ENCODE measurements at regions not wholly inside any gene's neighbourhood (a gene's known extent, or its start where the extent isn't known, plus 50 kb on each side); places are given as distances from the start of the nearest gene placed in this dataset.
"Not testable (repeated sequence)": the region's sequence is repeated elsewhere in the genome, so short reads cannot be mapped to it uniquely, and the experiment has no call there.

GRCh38 chr18:1785980-1786379, 785.3 kb downstream of the METTL4 start:
- not testable (repeated sequence) for TF ChIP-seq CTCF (IDR thresholded peaks at IDR 0.05); ATF3 (CRISPR knock-in tag; conservative IDR thresholded peaks at IDR 0.05); IRF1 (CRISPR knock-in tag; IDR thresholded peaks at IDR 0.05); MXD4 (CRISPR knock-in tag; IDR thresholded peaks at IDR 0.05; ENCODE audit: borderline replicate concordance); USF1 (CRISPR knock-in tag; IDR thresholded peaks at IDR 0.05); E2F4 (CRISPR knock-in tag; IDR thresholded peaks at IDR 0.05; ENCODE audit: borderline replicate concordance, low read depth); ZBTB43 (CRISPR knock-in tag; IDR thresholded peaks at IDR 0.05); CREB1 (CRISPR knock-in tag; IDR thresholded peaks at IDR 0.05); STAT6 (CRISPR knock-in tag; conservative IDR thresholded peaks at IDR 0.05; ENCODE audit: low read depth); ETV6 (CRISPR knock-in tag; IDR thresholded peaks at IDR 0.05)

Measured in WTC11 (cell line).